Aorta (tissue), 5 donors: ENCODE measurements at regions not wholly inside any gene's neighbourhood (a gene's known extent, or its start where the extent isn't known, plus 50 kb on each side); places are given as distances from the start of the nearest gene placed in this dataset.

Experiments
- ATAC-seq: fragments of 200-7000 bp; cut with Tn5 transposase; one replicate; pipeline ENCODE4 v1.9.1; 2022; ENCODE audit warnings: moderate library complexity; ENCODE audit not compliant: low FRiP score
- DNase-seq, 2 donors: peaks; one replicate each; pipeline ENCODE4 v3.0.0-alpha.2; 2020
- H3K27ac ChIP-seq, 2 donors: one replicate each; pipeline ENCODE4 v1.5.1; 2013; ENCODE audit warnings: low read length in 2 of 2, mild to moderate bottlenecking in 2 of 2, moderate library complexity in 2 of 2, control low read depth in 1 of 2, inconsistent platforms in 1 of 2, low read depth in 1 of 2
- H3K27me3 ChIP-seq, 2 donors: one replicate each; pipeline ENCODE4 v1.6.1; 2013; ENCODE audit warnings: control low read depth in 1 of 2, low read length in 1 of 2, mild to moderate bottlenecking in 1 of 2, moderate library complexity in 1 of 2; ENCODE audit not compliant: insufficient read depth in 2 of 2, control insufficient read depth in 1 of 2
- H3K36me3 ChIP-seq, 2 donors: one replicate each; pipeline ENCODE4 v1.6.1; 2013; ENCODE audit warnings: control low read depth in 1 of 2, low read length in 1 of 2, mild to moderate bottlenecking in 1 of 2; ENCODE audit not compliant: insufficient read depth in 2 of 2, control insufficient read depth in 1 of 2
- H3K4me1 ChIP-seq, 2 donors: one replicate each; pipeline ENCODE4 v1.6.1; 2013; ENCODE audit warnings: low read length in 2 of 2, control low read depth in 1 of 2, mild to moderate bottlenecking in 1 of 2, moderate library complexity in 1 of 2; ENCODE audit not compliant: insufficient read depth in 2 of 2, control insufficient read depth in 1 of 2
- H3K4me3 ChIP-seq, 2 donors: one replicate each; pipeline ENCODE4 v1.5.1; 2013; ENCODE audit warnings: low read length in 2 of 2, control low read depth in 1 of 2, mild to moderate bottlenecking in 1 of 2
- H3K9me3 ChIP-seq: one replicate; pipeline ENCODE4 v1.6.1; 2013; ENCODE audit warnings: mild to moderate bottlenecking, low read length; ENCODE audit not compliant: control insufficient read depth
- WGBS, 2 donors: extraction: QIAGEN DNeasy Blood & Tissue Kit; methylation state at CpG; one replicate each; pipeline ENCODE4 v1.1.7; 2013; 5-methylcytosine and 5-hydroxymethylcytosine counted together
- intact Hi-C, 2 donors: fragments of 100-400 bp; cut with DNase I; formaldehyde crosslinking; loops; one replicate each; pipeline versions ENCODE4 v1.14.2 to v1.15.0; 2022
- donor health status: healthy with polysubstance abuse.
- donor health status: Bipolar disorder and iron deficiency.
- donor health status: DM: no; HTN: no; CAD: no.
- donor health status: DM: no; HTN: no; CAD: no.
- donor health status: DM: yes; HTN: yes; CAD: no.

DNA sequence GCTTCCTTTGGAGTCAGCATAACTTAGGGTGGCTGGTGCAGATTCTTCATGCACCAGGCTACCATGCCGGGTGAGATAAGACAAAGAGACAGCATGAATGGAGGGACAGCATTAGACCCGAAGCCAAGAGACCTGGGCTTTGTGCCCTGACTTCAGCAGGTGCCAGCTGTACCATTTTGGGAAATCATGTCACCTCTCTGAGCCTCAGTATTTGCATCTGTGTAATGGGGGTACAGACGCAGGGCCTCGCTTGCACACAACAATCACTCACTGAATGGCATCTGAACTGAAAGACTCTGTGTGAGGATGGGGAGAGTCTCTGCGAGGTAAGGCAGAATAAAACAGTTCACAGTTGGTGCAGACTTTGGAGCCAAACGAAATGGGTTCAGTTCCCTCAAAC is 1053.7 kb downstream of the VRK1 start:
- intact Hi-C loops = no loop called here
- no peak for DNase-seq
- H3K4me1 ChIP-seq = no peaks in the 10 kb centered on the region

DNA sequence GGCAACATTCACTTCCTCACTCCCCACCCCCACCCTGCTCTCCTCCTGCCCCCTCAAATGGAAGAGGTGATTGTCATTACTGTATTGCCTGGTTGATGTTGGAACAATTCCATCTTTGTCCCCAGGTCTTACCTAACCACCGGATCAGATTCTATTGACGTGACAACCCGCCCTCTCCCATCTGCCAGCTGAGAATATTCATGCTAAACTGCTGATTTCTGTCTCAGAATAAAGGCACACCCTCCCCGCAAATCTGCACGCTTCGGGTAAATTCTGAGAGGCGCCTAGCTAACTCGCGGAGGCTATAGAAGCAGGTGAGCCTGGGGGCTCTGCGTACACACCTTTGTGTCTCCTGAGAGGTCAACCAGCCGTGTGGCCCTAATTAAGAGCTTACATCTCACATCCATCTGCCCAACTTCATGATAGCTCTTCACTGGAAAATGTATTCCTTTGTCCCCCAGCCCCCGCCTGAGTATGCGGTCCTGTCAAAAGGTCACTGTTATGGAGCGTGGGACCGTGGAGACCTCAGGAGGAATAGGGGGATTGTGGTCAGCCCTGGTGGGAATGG is 1054.3 kb downstream of the VRK1 start:
- intact Hi-C loops = no loop called here
- Histone ChIP-seq H3K4me3 (no peak overlapping the region), H3K4me1 (no peaks in the 10 kb centered on the region), H3K27me3 (peaks cover 0 to 4% of the 10 kb centered on the region in 2 donors), H3K27ac (no peak overlapping the region), H3K36me3 (no peaks in the 10 kb centered on the region), H3K9me3 (no peaks in the 10 kb centered on the region)
- DNase-seq (no peak), ATAC-seq (no peak)
- 34 to 48% methylated on average over 15 of the region's 15 CpGs for WGBS, 2 donors

More for the DNA sequence above, 1053.7 kb downstream of the VRK1 start:
- H3K4me3 ChIP-seq = no peak overlapping the region
- WGBS, 2 donors = 78 to 83% methylated on average over 6 of the region's 6 CpGs
- peaks cover 4% of the 10 kb centered on the region for H3K9me3 ChIP-seq
- H3K27ac ChIP-seq = no peak overlapping the region
- H3K36me3 ChIP-seq = no peaks in the 10 kb centered on the region
- no peak for ATAC-seq
- H3K27me3 ChIP-seq = peaks cover 0 to 4% of the 10 kb centered on the region in 2 donors

DNA sequence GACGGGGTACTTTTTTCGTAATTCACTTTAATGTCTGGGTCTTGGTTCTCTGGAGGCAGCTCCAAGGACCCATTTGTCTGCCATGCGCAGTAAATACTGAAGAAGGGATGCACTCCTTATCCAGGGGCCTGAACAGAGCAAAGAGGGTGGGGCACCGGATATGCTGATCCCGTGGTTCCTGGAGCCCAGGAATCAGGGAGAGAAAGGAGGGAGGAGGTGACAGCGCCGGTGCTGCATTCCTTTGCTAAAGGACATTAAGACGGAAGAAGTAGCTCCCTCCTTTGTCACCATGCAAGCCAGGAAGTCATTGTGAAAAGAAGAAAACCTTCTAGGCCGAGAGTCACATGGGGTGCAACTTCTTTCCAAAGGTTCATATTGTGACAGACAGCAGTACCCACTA is 1057.7 kb downstream of the VRK1 start:
- Histone ChIP-seq H3K4me1 (no peaks in the 10 kb centered on the region), H3K27me3 (peaks cover 0 to 4% of the 10 kb centered on the region in 2 donors), H3K36me3 (no peaks in the 10 kb centered on the region), H3K9me3 (peaks cover 2% of the 10 kb centered on the region), H3K27ac (no peak overlapping the region), H3K4me3 (no peak overlapping the region)
- WGBS, 2 donors = 63 to 71% methylated on average over 9 of the region's 9 CpGs
- intact Hi-C loops = no loop called here
- no peak for DNase-seq
- no peak for ATAC-seq

DNA sequence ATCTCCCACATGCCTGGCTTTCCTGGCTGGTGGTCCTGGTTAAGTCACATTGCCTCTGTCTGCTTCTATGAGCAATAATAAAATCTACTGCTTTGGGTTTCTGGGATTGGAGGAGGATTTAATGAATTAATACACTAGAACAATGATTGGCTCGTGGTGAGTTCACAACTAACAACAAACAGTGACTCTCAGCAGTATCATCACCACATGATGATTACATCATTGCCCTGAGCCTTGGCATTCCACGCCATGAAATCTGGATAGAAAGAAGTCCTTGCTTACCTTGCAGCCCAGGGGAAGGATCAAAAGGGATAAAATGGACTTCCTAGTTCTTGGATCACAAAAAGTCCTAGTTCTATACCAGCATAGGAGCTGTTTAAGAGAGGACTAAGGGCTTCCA is 1069.0 kb downstream of the VRK1 start:
- 69 to 74% methylated on average over 2 of the region's 2 CpGs for WGBS, 2 donors
- H3K4me3 ChIP-seq = no peak overlapping the region
- intact Hi-C loops = no loop called here
- no peaks in the 10 kb centered on the region for H3K27me3 ChIP-seq
- H3K9me3 ChIP-seq = no peaks in the 10 kb centered on the region
- H3K36me3 ChIP-seq = no peaks in the 10 kb centered on the region
- H3K4me1 ChIP-seq = no peaks in the 10 kb centered on the region
- H3K27ac ChIP-seq = no peak overlapping the region
- ATAC-seq (no peak), DNase-seq (no peak)

DNA sequence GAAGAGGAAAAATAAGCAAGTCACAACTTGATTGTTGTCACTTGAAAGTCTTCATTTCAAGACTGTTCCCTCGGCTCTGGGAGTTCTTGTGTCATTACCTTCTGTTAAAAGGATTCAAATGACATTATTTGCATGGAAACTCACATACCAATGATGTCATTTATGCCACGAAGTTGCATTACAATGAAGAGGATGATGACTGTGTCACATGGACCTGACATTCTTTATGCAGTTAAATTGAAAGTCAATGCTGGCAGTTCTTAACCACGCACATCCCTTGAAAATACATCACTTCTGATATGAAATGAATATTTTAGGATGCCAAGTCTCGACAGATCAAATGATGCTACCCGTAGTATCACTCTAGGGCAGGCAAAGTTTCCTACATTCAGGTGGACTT is 1069.5 kb downstream of the VRK1 start:
- intact Hi-C loops = no loop called here
- no peaks in the 10 kb centered on the region for H3K27me3 ChIP-seq
- no peaks in the 10 kb centered on the region for H3K4me1 ChIP-seq
- no peak for DNase-seq
- ATAC-seq = no peak
- whole genome bisulfite sequencing, 2 donors = 62 to 66% methylated on average over 5 of the region's 5 CpGs
- no peaks in the 10 kb centered on the region for H3K9me3 ChIP-seq
- H3K4me3 ChIP-seq = no peak overlapping the region
- no peaks in the 10 kb centered on the region for H3K36me3 ChIP-seq
- H3K27ac ChIP-seq = no peak overlapping the region

DNA sequence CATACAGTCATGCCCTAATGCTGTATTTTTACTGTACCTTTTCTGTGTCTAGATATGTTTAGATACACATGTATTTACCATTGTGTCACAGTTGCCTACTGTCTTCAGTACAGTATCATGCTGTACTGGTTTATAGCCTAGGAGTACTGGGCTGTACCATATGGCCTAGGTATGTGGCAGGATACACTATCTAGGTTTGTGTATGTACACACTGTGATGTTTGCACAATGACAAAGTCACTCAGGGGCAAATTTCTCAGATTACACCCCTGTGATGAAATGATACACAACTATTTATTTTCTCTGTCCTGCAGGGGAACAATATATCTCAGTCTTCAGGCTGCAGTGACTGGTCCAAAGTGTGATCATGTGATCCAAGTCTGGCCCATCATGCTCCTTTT is 1076.1 kb downstream of the VRK1 start:
- no peaks in the 10 kb centered on the region for H3K36me3 ChIP-seq
- intact Hi-C loops = no loop called here
- no peaks in the 10 kb centered on the region for H3K9me3 ChIP-seq
- no peak overlapping the region for H3K27ac ChIP-seq
- no peak for ATAC-seq
- H3K4me1 ChIP-seq = peaks cover 2% of the 10 kb centered on the region in 2 donors
- no peaks in the 10 kb centered on the region for H3K27me3 ChIP-seq
- no peak for DNase-seq
- H3K4me3 ChIP-seq = no peak overlapping the region

DNA sequence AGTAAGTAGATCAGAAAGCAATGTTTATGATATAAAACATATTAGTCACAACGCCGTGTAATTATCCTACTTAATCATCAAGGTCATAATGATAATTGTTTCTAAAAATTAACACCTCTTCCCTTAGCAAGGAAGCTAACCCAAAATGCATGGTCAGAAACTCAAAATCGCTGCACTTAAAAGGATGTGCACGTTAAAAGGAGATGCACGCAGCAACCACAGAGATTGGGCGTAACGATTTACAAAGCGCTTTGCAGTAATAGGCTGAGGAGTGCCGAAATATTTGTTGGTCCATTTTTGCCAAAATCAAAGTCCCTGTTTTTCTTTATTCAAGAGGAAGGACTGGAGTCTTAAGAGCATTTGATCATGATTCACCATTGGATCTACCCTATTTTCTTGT is 1077.2 kb downstream of the VRK1 start:
- H3K4me3 ChIP-seq = no peak overlapping the region
- ATAC-seq (no peak), DNase-seq (no peak)
- no peaks in the 10 kb centered on the region for H3K27me3 ChIP-seq
- no peak overlapping the region for H3K27ac ChIP-seq
- H3K36me3 ChIP-seq = no peaks in the 10 kb centered on the region
- peaks cover 2 to 8% of the 10 kb centered on the region in 2 donors for H3K4me1 ChIP-seq
- intact Hi-C loops = no loop called here
- WGBS, 2 donors = 88 to 94% methylated on average over 9 of the region's 9 CpGs
- H3K9me3 ChIP-seq = no peaks in the 10 kb centered on the region

DNA sequence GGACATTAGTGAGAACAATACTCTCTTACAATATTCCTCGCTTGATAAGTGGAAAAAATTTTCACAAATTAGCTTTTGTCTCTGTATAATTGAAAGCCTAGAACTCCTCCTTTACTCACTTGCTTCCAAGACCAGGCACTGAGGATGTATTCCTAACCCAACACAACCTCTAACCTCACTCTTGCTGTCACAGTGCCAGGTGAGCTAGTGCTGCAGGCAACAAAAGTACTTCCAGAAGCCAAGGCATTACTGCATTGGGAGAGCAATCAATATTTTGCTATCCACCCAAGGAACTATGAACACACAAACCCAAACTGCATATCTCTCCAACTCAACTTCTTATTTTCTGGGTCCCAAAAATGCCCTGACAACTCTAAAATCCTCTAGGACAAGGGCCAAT is 1081.0 kb downstream of the VRK1 start:
- peak in 1 of 2 donors; percentile 49 for DNase-seq
- no peaks in the 10 kb centered on the region for H3K9me3 ChIP-seq
- no peaks in the 10 kb centered on the region for H3K36me3 ChIP-seq
- 86 to 89% methylated on average over 1 of the region's 1 CpG for WGBS, 2 donors
- no peaks in the 10 kb centered on the region for H3K27me3 ChIP-seq
- no peak overlapping the region for H3K4me3 ChIP-seq
- H3K4me1 ChIP-seq = peaks cover 2 to 8% of the 10 kb centered on the region in 2 donors
- intact Hi-C loops = no loop called here
- no peak overlapping the region for H3K27ac ChIP-seq
- ATAC-seq = peak; percentile 37

DNA sequence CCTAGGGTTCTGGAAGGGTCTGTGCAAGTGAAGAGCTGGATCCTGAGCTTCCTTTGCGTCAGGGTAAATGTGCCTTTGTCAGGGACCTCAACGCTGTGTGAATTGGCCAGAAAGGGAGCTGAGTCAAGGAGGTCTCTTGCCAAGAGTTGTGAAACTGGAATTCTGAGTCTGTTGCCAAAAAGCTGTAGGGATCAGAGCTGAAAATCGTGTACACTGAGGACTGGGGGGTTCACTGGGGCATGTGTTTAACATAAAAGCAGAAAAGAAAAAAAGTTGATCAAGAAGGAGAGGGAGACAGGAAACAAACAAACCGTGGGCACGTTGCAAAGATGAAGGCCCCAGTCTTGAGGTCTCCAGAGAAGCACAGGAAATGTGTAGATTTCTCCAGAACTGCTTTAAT is 1081.5 kb downstream of the VRK1 start:
- no peak overlapping the region for H3K4me3 ChIP-seq
- H3K27me3 ChIP-seq = no peaks in the 10 kb centered on the region
- intact Hi-C loops = no loop called here
- DNase-seq (peak in 1 of 2 donors; percentile 47), ATAC-seq (peak; percentile 89)
- H3K36me3 ChIP-seq = no peaks in the 10 kb centered on the region
- H3K9me3 ChIP-seq = peaks cover 2% of the 10 kb centered on the region
- H3K4me1 ChIP-seq = peaks cover 2 to 8% of the 10 kb centered on the region in 2 donors
- 2 to 4% methylated on average over 5 of the region's 5 CpGs for WGBS, 2 donors
- no peak overlapping the region for H3K27ac ChIP-seq
